Liver (tissue), 8 donors: ENCODE measurements at regions not wholly inside any gene's neighbourhood (a gene's known extent, or its start where the extent isn't known, plus 50 kb on each side); places are given as distances from the start of the nearest gene placed in this dataset.

Experiments
- DNase-seq: peaks from one replicate; pipeline ENCODE4 v3.0.0-alpha.2; 2017; ENCODE audit warnings: low spot score
- H3K27ac ChIP-seq, 2 donors: one replicate each; pipeline ENCODE4 v1.7.0; 2013; ENCODE audit warnings: inconsistent platforms in 2 of 2, low read length in 2 of 2, control low read depth in 1 of 2, low read depth in 1 of 2, mild to moderate bottlenecking in 1 of 2
- H3K27me3 ChIP-seq, 4 donors: one replicate each; pipeline versions ENCODE4 v1.6.1 to v1.7.0; 2013; ENCODE audit warnings: low read length in 3 of 4, inconsistent platforms in 1 of 4, mild to moderate bottlenecking in 1 of 4, moderate library complexity in 1 of 4; ENCODE audit not compliant: control insufficient read depth in 4 of 4, insufficient read depth in 4 of 4
- H3K36me3 ChIP-seq, 4 donors: one replicate each; pipeline versions ENCODE4 v1.6.1 to v1.7.0; 2013; ENCODE audit warnings: low read length in 3 of 4, mild to moderate bottlenecking in 3 of 4, low read depth in 1 of 4, moderate library complexity in 1 of 4; ENCODE audit not compliant: control insufficient read depth in 4 of 4, insufficient read depth in 3 of 4
- H3K4me1 ChIP-seq, 4 donors: one replicate each; pipeline versions ENCODE4 v1.6.1 to v1.7.0; 2013; ENCODE audit warnings: low read length in 3 of 4, mild to moderate bottlenecking in 3 of 4, moderate library complexity in 1 of 4; ENCODE audit not compliant: control insufficient read depth in 4 of 4, insufficient read depth in 4 of 4
- H3K4me3 ChIP-seq, 3 donors: one replicate each; pipeline versions ENCODE4 v1.6.1 to v1.7.0; 2013; ENCODE audit warnings: low read length in 3 of 3, control low read depth in 1 of 3, low read depth in 1 of 3, mild to moderate bottlenecking in 1 of 3
- H3K9ac ChIP-seq, 2 donors: one replicate each; pipeline ENCODE4 v1.7.0; 2013; ENCODE audit warnings: low read length in 2 of 2, mild to moderate bottlenecking in 2 of 2, moderate library complexity in 2 of 2, control low read depth in 1 of 2, low read depth in 1 of 2
- H3K9me3 ChIP-seq, 4 donors: one replicate each; pipeline versions ENCODE4 v1.6.1 to v1.7.0; 2013; ENCODE audit warnings: low read length in 3 of 4; ENCODE audit not compliant: control insufficient read depth in 4 of 4
- EGR1 ChIP-seq, 2 donors: IDR thresholded peaks; 2 replicates each; pipeline ENCODE4 v1.6.1; 2016 to 2018; ENCODE audit warnings: antibody characterized with exemption in 2 of 2, low read depth in 2 of 2
- FOXA1 ChIP-seq: IDR thresholded peaks from 2 replicates; pipeline ENCODE4 v1.6.1; 2016; ENCODE audit warnings: antibody characterized with exemption
- FOXA2 ChIP-seq: IDR thresholded peaks from 2 replicates; pipeline ENCODE4 v1.6.1; 2016; ENCODE audit warnings: antibody characterized with exemption
- GABPA ChIP-seq, 2 donors: IDR thresholded peaks in 1 of 2; conservative IDR thresholded peaks in 1 of 2; 2 replicates each; pipeline ENCODE4 v1.6.1; 2016; ENCODE audit warnings: antibody characterized with exemption in 2 of 2, mild to moderate bottlenecking in 1 of 2, moderate library complexity in 1 of 2
- HNF4A ChIP-seq, 2 donors: conservative IDR thresholded peaks; 2 replicates each; pipeline ENCODE4 v1.6.1; 2016; ENCODE audit warnings: antibody characterized with exemption in 2 of 2, mild to moderate bottlenecking in 2 of 2
- HNF4G ChIP-seq: IDR thresholded peaks from 2 replicates; pipeline ENCODE4 v1.6.1; 2016; ENCODE audit warnings: antibody characterized with exemption
- JUND ChIP-seq, 2 donors: IDR thresholded peaks; 2 replicates each; pipeline ENCODE4 v1.6.1; 2016; ENCODE audit warnings: antibody characterized with exemption in 2 of 2
- NR2F2 ChIP-seq: IDR thresholded peaks from 2 replicates; pipeline ENCODE4 v1.6.1; 2016; ENCODE audit warnings: antibody characterized with exemption
- RAD21 ChIP-seq, 2 donors: IDR thresholded peaks; 2 replicates each; pipeline ENCODE4 v1.6.1; 2016; ENCODE audit warnings: antibody characterized with exemption in 2 of 2, mild to moderate bottlenecking in 2 of 2
- RXRA ChIP-seq, 2 donors: IDR thresholded peaks; 2 replicates each; pipeline ENCODE4 v1.6.1; 2017 to 2018; ENCODE audit warnings: antibody characterized with exemption in 2 of 2, mild to moderate bottlenecking in 1 of 2
- SP1 ChIP-seq: IDR thresholded peaks from 2 replicates; pipeline ENCODE4 v1.6.1; 2018; ENCODE audit warnings: antibody characterized with exemption, mild to moderate bottlenecking
- TAF1 ChIP-seq: conservative IDR thresholded peaks from 2 replicates; pipeline ENCODE4 v1.6.1; 2016; ENCODE audit warnings: antibody characterized with exemption, mild to moderate bottlenecking
- YY1 ChIP-seq: IDR thresholded peaks from 2 replicates; pipeline ENCODE4 v1.6.1; 2016; ENCODE audit warnings: antibody characterized with exemption, mild to moderate bottlenecking
- WGBS: extraction: QIAGEN DNeasy Blood & Tissue Kit; methylation state at CpG from one replicate; pipeline ENCODE4 v1.1.7; 2013; 5-methylcytosine and 5-hydroxymethylcytosine counted together
- TF ChIP-seq, protein P1 (sequence below): IDR thresholded peaks from 2 replicates; pipeline ENCODE4 v1.6.1; 2016; ENCODE audit warnings: antibody characterized with exemption
- TF ChIP-seq, protein P2 (sequence below): fragments of 150-350 bp; IDR thresholded peaks from 2 replicates; pipeline ENCODE4 v1.5.1; 2017; ENCODE audit warnings: improper control_type of control experiment, low read depth, low read length; ENCODE audit not compliant: missing input control
- TF ChIP-seq, protein P3 (sequence below): IDR thresholded peaks from 2 replicates; pipeline ENCODE4 v1.6.1; 2016; ENCODE audit warnings: antibody characterized with exemption
- TF ChIP-seq, protein P4 (sequence below): IDR thresholded peaks from 2 replicates; pipeline ENCODE4 v1.6.1; 2016; ENCODE audit warnings: antibody characterized with exemption, mild to moderate bottlenecking
- TF ChIP-seq, protein P5 (sequence below): IDR thresholded peaks from 2 replicates; pipeline ENCODE4 v1.6.1; 2016; ENCODE audit warnings: antibody characterized with exemption
- donor health status: healthy.
- donor health status: healthy.
- donor health status: healthy.
- donor health status: healthy.
- donor health status: healthy.

DNA sequence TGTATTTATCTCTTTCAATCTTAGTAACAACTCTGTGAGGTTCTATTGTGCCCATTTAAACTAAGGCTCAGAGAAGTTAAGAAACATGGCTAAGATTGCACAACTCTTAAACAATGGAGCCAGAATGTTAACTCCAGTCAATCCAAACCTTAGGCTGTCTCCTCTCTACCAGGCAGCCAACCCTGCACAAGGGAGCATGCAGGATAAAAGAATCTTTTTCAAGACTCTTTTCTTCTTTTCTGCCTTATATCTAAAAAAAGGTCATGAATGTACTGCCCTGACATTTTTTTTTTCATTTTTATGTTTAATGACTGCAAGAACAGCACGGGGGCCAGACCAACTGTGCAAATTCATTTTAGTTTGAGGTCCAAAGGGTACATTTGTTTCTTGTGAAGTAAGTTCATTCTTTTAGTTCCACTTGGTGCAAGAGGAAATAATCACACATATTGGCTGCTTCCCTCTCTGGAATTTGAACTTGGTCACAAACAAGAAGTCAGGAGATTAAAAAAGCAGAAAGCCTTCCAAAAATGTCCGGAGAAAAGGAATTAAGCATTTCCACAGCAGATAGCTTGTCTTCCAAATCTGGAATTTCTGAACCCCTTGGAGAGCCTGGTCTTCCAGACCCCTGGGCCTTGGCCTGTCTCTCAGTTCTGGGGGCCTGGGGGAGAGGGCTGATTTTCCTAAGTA lies 96.0 kb upstream of the RIOK3 start:
- Histone ChIP-seq H3K9ac (peak overlapping the region; percentile 19 to 54), H3K27me3 (no peaks in the 10 kb centered on the region), H3K27ac (peak overlapping the region; percentile 77 to 82), H3K4me1 (peaks cover 7 to 28% (median 24%) of the 10 kb centered on the region in 4 donors), H3K4me3 (no peak overlapping the region), H3K36me3 (no peaks in the 10 kb centered on the region), H3K9me3 (no peaks in the 10 kb centered on the region)
- DNase-seq: no peak
- peak; percentile 78 for TF ChIP-seq NR2F2
- TF ChIP-seq RXRA (IDR thresholded peaks at IDR 0.05): peak in 1 of 2 donors; percentile 66
- TF ChIP-seq JUND (IDR thresholded peaks at IDR 0.05): peak in 1 of 2 donors; percentile 17
- no peak for TF ChIP-seq EGR1 (IDR thresholded peaks at IDR 0.05; ENCODE audit: low read depth in 2 of 2)
- TF ChIP-seq, protein P1, sequence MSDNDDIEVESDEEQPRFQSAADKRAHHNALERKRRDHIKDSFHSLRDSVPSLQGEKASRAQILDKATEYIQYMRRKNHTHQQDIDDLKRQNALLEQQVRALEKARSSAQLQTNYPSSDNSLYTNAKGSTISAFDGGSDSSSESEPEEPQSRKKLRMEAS: peak; percentile 28
- TF ChIP-seq HNF4A (conservative IDR thresholded peaks at IDR 0.05): peak; percentile 68 to 73
- TF ChIP-seq YY1: peak; percentile 15
- peak; percentile 62 for TF ChIP-seq SP1
- TF ChIP-seq, protein P2, sequence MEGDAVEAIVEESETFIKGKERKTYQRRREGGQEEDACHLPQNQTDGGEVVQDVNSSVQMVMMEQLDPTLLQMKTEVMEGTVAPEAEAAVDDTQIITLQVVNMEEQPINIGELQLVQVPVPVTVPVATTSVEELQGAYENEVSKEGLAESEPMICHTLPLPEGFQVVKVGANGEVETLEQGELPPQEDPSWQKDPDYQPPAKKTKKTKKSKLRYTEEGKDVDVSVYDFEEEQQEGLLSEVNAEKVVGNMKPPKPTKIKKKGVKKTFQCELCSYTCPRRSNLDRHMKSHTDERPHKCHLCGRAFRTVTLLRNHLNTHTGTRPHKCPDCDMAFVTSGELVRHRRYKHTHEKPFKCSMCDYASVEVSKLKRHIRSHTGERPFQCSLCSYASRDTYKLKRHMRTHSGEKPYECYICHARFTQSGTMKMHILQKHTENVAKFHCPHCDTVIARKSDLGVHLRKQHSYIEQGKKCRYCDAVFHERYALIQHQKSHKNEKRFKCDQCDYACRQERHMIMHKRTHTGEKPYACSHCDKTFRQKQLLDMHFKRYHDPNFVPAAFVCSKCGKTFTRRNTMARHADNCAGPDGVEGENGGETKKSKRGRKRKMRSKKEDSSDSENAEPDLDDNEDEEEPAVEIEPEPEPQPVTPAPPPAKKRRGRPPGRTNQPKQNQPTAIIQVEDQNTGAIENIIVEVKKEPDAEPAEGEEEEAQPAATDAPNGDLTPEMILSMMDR: no peak
- TF ChIP-seq, protein P3, sequence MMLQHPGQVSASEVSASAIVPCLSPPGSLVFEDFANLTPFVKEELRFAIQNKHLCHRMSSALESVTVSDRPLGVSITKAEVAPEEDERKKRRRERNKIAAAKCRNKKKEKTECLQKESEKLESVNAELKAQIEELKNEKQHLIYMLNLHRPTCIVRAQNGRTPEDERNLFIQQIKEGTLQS: no peak
- TF ChIP-seq RAD21 (IDR thresholded peaks at IDR 0.05): peak; percentile 37 to 63
- peak; percentile 6 for TF ChIP-seq TAF1
- no peak for TF ChIP-seq FOXA1
- 11% methylated on average over 2 of the region's 2 CpGs for WGBS

DNA sequence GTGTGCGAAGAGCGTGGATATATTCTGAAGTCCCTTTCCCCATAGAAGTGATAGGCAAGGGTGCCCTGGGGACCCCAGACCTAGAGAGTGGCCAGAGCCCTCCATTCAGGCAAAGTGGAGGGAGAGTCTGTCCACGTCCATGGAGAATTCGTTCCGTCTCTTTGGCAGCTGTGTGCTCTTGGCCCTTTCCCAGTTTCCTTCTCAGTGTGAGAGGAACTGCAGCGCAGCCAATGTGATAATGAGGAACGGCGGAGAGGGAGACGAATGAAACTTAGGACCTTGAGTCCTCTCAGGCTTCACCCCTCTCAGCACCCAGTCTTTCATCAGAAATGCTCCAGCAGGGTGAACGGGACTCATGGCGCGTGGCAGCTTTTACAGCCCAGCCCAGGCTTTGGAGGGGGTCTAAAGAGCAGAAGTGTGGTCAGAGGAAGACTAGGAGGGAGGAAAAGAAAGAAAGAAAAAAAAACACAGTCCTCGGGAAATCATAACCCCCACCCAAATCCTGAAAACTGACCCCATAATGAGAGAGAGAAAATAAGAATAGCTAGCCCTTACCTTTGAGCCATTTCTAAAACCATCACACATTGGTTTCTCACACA lies 95.0 kb upstream of the RIOK3 start:
- H3K36me3 ChIP-seq: no peaks in the 10 kb centered on the region
- no peak overlapping the region for H3K4me3 ChIP-seq
- 32% methylated on average over 13 of the region's 13 CpGs for WGBS
- no peaks in the 10 kb centered on the region for H3K9me3 ChIP-seq
- H3K4me1 ChIP-seq: peaks cover 7 to 28% (median 24%) of the 10 kb centered on the region in 4 donors
- H3K9ac ChIP-seq: no peak overlapping the region
- DNase-seq: no peak
- TF ChIP-seq, protein P1: no peak
- no peak for TF ChIP-seq FOXA2
- no peak for TF ChIP-seq GABPA (IDR thresholded peaks at IDR 0.05 in 1 of 2, conservative IDR thresholded peaks at IDR 0.05 in 1 of 2)
- TF ChIP-seq TAF1: no peak
- peak in 1 of 2 donors; percentile 7 for TF ChIP-seq RXRA (IDR thresholded peaks at IDR 0.05)
- TF ChIP-seq, protein P4, sequence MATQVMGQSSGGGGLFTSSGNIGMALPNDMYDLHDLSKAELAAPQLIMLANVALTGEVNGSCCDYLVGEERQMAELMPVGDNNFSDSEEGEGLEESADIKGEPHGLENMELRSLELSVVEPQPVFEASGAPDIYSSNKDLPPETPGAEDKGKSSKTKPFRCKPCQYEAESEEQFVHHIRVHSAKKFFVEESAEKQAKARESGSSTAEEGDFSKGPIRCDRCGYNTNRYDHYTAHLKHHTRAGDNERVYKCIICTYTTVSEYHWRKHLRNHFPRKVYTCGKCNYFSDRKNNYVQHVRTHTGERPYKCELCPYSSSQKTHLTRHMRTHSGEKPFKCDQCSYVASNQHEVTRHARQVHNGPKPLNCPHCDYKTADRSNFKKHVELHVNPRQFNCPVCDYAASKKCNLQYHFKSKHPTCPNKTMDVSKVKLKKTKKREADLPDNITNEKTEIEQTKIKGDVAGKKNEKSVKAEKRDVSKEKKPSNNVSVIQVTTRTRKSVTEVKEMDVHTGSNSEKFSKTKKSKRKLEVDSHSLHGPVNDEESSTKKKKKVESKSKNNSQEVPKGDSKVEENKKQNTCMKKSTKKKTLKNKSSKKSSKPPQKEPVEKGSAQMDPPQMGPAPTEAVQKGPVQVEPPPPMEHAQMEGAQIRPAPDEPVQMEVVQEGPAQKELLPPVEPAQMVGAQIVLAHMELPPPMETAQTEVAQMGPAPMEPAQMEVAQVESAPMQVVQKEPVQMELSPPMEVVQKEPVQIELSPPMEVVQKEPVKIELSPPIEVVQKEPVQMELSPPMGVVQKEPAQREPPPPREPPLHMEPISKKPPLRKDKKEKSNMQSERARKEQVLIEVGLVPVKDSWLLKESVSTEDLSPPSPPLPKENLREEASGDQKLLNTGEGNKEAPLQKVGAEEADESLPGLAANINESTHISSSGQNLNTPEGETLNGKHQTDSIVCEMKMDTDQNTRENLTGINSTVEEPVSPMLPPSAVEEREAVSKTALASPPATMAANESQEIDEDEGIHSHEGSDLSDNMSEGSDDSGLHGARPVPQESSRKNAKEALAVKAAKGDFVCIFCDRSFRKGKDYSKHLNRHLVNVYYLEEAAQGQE: no peak
- TF ChIP-seq, protein P2: no peak
- TF ChIP-seq FOXA1: no peak
- TF ChIP-seq, protein P5, sequence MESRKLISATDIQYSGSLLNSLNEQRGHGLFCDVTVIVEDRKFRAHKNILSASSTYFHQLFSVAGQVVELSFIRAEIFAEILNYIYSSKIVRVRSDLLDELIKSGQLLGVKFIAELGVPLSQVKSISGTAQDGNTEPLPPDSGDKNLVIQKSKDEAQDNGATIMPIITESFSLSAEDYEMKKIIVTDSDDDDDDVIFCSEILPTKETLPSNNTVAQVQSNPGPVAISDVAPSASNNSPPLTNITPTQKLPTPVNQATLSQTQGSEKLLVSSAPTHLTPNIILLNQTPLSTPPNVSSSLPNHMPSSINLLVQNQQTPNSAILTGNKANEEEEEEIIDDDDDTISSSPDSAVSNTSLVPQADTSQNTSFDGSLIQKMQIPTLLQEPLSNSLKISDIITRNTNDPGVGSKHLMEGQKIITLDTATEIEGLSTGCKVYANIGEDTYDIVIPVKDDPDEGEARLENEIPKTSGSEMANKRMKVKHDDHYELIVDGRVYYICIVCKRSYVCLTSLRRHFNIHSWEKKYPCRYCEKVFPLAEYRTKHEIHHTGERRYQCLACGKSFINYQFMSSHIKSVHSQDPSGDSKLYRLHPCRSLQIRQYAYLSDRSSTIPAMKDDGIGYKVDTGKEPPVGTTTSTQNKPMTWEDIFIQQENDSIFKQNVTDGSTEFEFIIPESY: no peak
- peak in 1 of 2 donors; percentile 54 for TF ChIP-seq RAD21 (IDR thresholded peaks at IDR 0.05)
- TF ChIP-seq EGR1 (IDR thresholded peaks at IDR 0.05; ENCODE audit: low read depth in 2 of 2): no peak
- TF ChIP-seq JUND (IDR thresholded peaks at IDR 0.05): no peak
- TF ChIP-seq NR2F2: no peak
- TF ChIP-seq SP1: peak; percentile 15
- TF ChIP-seq HNF4G: no peak
- TF ChIP-seq, protein P3: no peak
- peak; percentile 44 for TF ChIP-seq YY1
- peak in 1 of 2 donors; percentile 27 for TF ChIP-seq HNF4A (conservative IDR thresholded peaks at IDR 0.05)
- peak overlapping the region; percentile 77 to 82 for H3K27ac ChIP-seq
- H3K27me3 ChIP-seq: no peaks in the 10 kb centered on the region
